GM23338 (cell line): ENCODE measurements at regions not wholly inside any gene's neighbourhood (a gene's known extent, or its start where the extent isn't known, plus 50 kb on each side); places are given as distances from the start of the nearest gene placed in this dataset.

ENCODE experiments used
- ATAC-seq: fragments of 200-7000 bp; cut with Tn5 transposase; 3 replicates; pipeline ENCODE4 v1.9.1; 2020
- DNase-seq: peaks from one replicate; pipeline ENCODE4 v3.0.0-alpha.2; 2015; ENCODE audit warnings: low spot score
- H2AFZ ChIP-seq: fragments of 200-600 bp; sonication (generic); 2 replicates; pipeline ENCODE4 v1.8.0; 2016; ENCODE audit warnings: antibody characterized with exemption, mild to moderate bottlenecking, moderate library complexity
- H3F3A ChIP-seq: fragments of 200-600 bp; sonication (generic); replicated peaks from 2 replicates; pipeline ENCODE4 v1.8.0; 2017; ENCODE audit warnings: antibody characterized with exemption, mixed run types, low read depth
- H3K27ac ChIP-seq: fragments of 200-600 bp; sonication (generic); 2 replicates; pipeline ENCODE4 v1.6.1; 2016; ENCODE audit warnings: low read depth
- H3K27me3 ChIP-seq: fragments of 200-600 bp; sonication (generic); 2 replicates; pipeline ENCODE4 v1.8.0; 2016; ENCODE audit warnings: mild to moderate bottlenecking, mixed run types, moderate library complexity; ENCODE audit not compliant: insufficient read depth
- H3K36me3 ChIP-seq: fragments of 200-600 bp; sonication (generic); 2 replicates; pipeline ENCODE4 v1.8.0; 2016; ENCODE audit warnings: mild to moderate bottlenecking; ENCODE audit not compliant: insufficient read depth
- H3K4me1 ChIP-seq: fragments of 200-600 bp; sonication (generic); 2 replicates; pipeline ENCODE4 v1.8.0; 2016; ENCODE audit warnings: mild to moderate bottlenecking, moderate library complexity; ENCODE audit not compliant: insufficient read depth
- H3K4me2 ChIP-seq: fragments of 200-600 bp; sonication (generic); 2 replicates; pipeline ENCODE4 v1.7.1; 2017; ENCODE audit warnings: mixed run types
- H3K4me3 ChIP-seq: fragments of 200-600 bp; sonication (generic); 2 replicates; pipeline ENCODE4 v1.6.1; 2016; ENCODE audit warnings: mixed run types
- H3K79me2 ChIP-seq: fragments of 200-600 bp; sonication (generic); replicated peaks from 2 replicates; pipeline ENCODE4 v1.8.0; 2017; ENCODE audit warnings: mild to moderate bottlenecking; ENCODE audit not compliant: insufficient read depth
- H3K9me2 ChIP-seq: fragments of 200-600 bp; sonication (generic); 2 replicates; pipeline ENCODE4 v1.8.0; 2017; ENCODE audit not compliant: insufficient read depth
- H4K20me1 ChIP-seq: fragments of 200-600 bp; sonication (generic); replicated peaks from 2 replicates; pipeline ENCODE4 v1.8.0; 2017; ENCODE audit warnings: mild to moderate bottlenecking; ENCODE audit not compliant: insufficient read depth
- H3K27ac Mint-ChIP-seq: 2 replicates; pipeline ENCODE4 v1.8.0; 2020; ENCODE audit warnings: inconsistent platforms, mild to moderate bottlenecking, moderate library complexity, mixed read lengths
- H3K27me3 Mint-ChIP-seq: 3 replicates; pipeline ENCODE4 v1.8.0; 2022; ENCODE audit warnings: low read depth, mild to moderate bottlenecking, moderate library complexity, mixed read lengths, inconsistent platforms; ENCODE audit not compliant: insufficient read depth, poor library complexity
- H3K36me3 Mint-ChIP-seq: 3 replicates; pipeline ENCODE4 v1.8.0; 2021; ENCODE audit warnings: low read depth, mild to moderate bottlenecking, inconsistent platforms, moderate library complexity, mixed read lengths
- H3K4me1 Mint-ChIP-seq: 3 replicates; pipeline ENCODE4 v1.8.0; 2020; ENCODE audit warnings: mild to moderate bottlenecking, inconsistent platforms, mixed read lengths
- H3K4me3 Mint-ChIP-seq: 3 replicates; pipeline ENCODE4 v1.8.0; 2021; ENCODE audit warnings: moderate library complexity, mild to moderate bottlenecking, inconsistent platforms, mixed read lengths
- H3K9me3 Mint-ChIP-seq: 3 replicates; pipeline ENCODE4 v1.8.0; 2020; ENCODE audit warnings: moderate library complexity, mild to moderate bottlenecking, inconsistent platforms, mixed read lengths
- CREB1 ChIP-seq: fragments of 250-450 bp; sonication (Bioruptor Pico); IDR thresholded peaks from 2 replicates; pipeline ENCODE4 v1.5.0; 2020; ENCODE audit warnings: low read depth, mild to moderate bottlenecking, moderate library complexity
- CTCF ChIP-seq, 2 experiments: fragments of 200-600 bp in 1 of 2; sonication (generic) in 1 of 2; conservative IDR thresholded peaks; 2 replicates each; pipeline versions ENCODE4 v1.5.1 to v1.6.1; 2016 to 2017; ENCODE audit warnings: antibody characterized with exemption in 2 of 2, low read depth in 2 of 2, mild to moderate bottlenecking in 2 of 2, moderate library complexity in 1 of 2
- EZH2 ChIP-seq: fragments of 200-600 bp; sonication (generic); IDR thresholded peaks from one replicate; pipeline ENCODE4 v1.8.0; 2017; ENCODE audit warnings: antibody characterized with exemption, mild to moderate bottlenecking, low read depth; ENCODE audit not compliant: unreplicated experiment
- EZH2phosphoT487 ChIP-seq: fragments of 200-600 bp; sonication (generic); IDR thresholded peaks from one replicate; pipeline ENCODE4 v1.8.1; 2018; ENCODE audit warnings: antibody characterized with exemption; ENCODE audit not compliant: unreplicated experiment
- JUNB ChIP-seq: IDR thresholded peaks from one replicate; pipeline ENCODE4 v1.6.1; 2016; ENCODE audit warnings: antibody characterized with exemption; ENCODE audit not compliant: unreplicated experiment
- NANOG ChIP-seq: IDR thresholded peaks from 2 replicates; pipeline ENCODE4 v1.6.1; 2016; ENCODE audit warnings: antibody characterized with exemption, borderline replicate concordance
- POLR2AphosphoS5 ChIP-seq: IDR thresholded peaks from 2 replicates; pipeline ENCODE4 v1.6.1; 2016; ENCODE audit warnings: antibody characterized with exemption, low read depth
- STAT1 ChIP-seq: IDR thresholded peaks from one replicate; pipeline ENCODE4 v1.6.1; 2016; ENCODE audit warnings: antibody characterized with exemption; ENCODE audit not compliant: unreplicated experiment
- ZNF114 ChIP-seq: fragments of 250-450 bp; sonication (Bioruptor Pico); IDR thresholded peaks from 2 replicates; pipeline ENCODE4 v1.5.0; 2020; ENCODE audit warnings: mild to moderate bottlenecking, moderate library complexity
- ZNF331 ChIP-seq: fragments of 250-450 bp; sonication (Bioruptor Pico); IDR thresholded peaks from 2 replicates; pipeline ENCODE4 v1.5.0; 2020; ENCODE audit warnings: low read depth, mild to moderate bottlenecking, moderate library complexity
- TF ChIP-seq, protein P1 (sequence below): IDR thresholded peaks from 2 replicates; pipeline ENCODE4 v1.6.1; 2016; ENCODE audit warnings: antibody characterized with exemption
- TF ChIP-seq, protein P2 (sequence below): IDR thresholded peaks from one replicate; pipeline ENCODE4 v1.6.1; 2018; ENCODE audit warnings: antibody characterized with exemption; ENCODE audit not compliant: unreplicated experiment

GRCh38 chrX:41024755-41025154 lies 60.5 kb upstream of the USP9X start:
- Mint-ChIP-seq H3K27me3 (peaks cover 3% of the 10 kb centered on the region), H3K36me3 (peaks cover 9% of the 10 kb centered on the region; the same call in 1 of the 3 replicates), H3K4me1 (peaks cover 28% of the 10 kb centered on the region; the same call in 2 of the 3 replicates), H3K9me3 (peaks cover 4% of the 10 kb centered on the region; the same call in 2 of the 3 replicates), H3K4me3 (no peak overlapping the region), H3K27ac (peak overlapping the region; percentile 84)
- Histone ChIP-seq H3K79me2 (no peaks in the 10 kb centered on the region), H3K4me2 (no peak overlapping the region), H3K27me3 (no peaks in the 10 kb centered on the region), H2AFZ (no peak overlapping the region), H3K27ac (peak overlapping the region; percentile 96), H3K4me1 (peaks cover 16% of the 10 kb centered on the region), H4K20me1 (no peaks in the 10 kb centered on the region), H3K36me3 (no peaks in the 10 kb centered on the region), H3F3A (peaks cover 15% of the 10 kb centered on the region), H3K9me2 (no peaks in the 10 kb centered on the region), H3K4me3 (no peak overlapping the region)
- no peak for DNase-seq
- no peak for ATAC-seq
- TF ChIP-seq, protein P1, sequence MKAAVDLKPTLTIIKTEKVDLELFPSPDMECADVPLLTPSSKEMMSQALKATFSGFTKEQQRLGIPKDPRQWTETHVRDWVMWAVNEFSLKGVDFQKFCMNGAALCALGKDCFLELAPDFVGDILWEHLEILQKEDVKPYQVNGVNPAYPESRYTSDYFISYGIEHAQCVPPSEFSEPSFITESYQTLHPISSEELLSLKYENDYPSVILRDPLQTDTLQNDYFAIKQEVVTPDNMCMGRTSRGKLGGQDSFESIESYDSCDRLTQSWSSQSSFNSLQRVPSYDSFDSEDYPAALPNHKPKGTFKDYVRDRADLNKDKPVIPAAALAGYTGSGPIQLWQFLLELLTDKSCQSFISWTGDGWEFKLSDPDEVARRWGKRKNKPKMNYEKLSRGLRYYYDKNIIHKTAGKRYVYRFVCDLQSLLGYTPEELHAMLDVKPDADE, result no peak
- TF ChIP-seq EZH2 (no peak), ZNF114 (CRISPR knock-in tag) (no peak), JUNB (no peak), CREB1 (CRISPR knock-in tag) (no peak), NANOG (no peak), STAT1 (no peak), ZNF331 (CRISPR knock-in tag) (no peak), CTCF (conservative IDR thresholded peaks at IDR 0.05; ENCODE audit: low read depth in 2 of 2) (no peak), POLR2AphosphoS5 (no peak), EZH2phosphoT487 (no peak)
- TF ChIP-seq, protein P2, sequence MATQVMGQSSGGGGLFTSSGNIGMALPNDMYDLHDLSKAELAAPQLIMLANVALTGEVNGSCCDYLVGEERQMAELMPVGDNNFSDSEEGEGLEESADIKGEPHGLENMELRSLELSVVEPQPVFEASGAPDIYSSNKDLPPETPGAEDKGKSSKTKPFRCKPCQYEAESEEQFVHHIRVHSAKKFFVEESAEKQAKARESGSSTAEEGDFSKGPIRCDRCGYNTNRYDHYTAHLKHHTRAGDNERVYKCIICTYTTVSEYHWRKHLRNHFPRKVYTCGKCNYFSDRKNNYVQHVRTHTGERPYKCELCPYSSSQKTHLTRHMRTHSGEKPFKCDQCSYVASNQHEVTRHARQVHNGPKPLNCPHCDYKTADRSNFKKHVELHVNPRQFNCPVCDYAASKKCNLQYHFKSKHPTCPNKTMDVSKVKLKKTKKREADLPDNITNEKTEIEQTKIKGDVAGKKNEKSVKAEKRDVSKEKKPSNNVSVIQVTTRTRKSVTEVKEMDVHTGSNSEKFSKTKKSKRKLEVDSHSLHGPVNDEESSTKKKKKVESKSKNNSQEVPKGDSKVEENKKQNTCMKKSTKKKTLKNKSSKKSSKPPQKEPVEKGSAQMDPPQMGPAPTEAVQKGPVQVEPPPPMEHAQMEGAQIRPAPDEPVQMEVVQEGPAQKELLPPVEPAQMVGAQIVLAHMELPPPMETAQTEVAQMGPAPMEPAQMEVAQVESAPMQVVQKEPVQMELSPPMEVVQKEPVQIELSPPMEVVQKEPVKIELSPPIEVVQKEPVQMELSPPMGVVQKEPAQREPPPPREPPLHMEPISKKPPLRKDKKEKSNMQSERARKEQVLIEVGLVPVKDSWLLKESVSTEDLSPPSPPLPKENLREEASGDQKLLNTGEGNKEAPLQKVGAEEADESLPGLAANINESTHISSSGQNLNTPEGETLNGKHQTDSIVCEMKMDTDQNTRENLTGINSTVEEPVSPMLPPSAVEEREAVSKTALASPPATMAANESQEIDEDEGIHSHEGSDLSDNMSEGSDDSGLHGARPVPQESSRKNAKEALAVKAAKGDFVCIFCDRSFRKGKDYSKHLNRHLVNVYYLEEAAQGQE, result no peak
